ENCODE measurements at regions not wholly inside any gene's neighbourhood (a gene's known extent, or its start where the extent isn't known, plus 50 kb on each side); places are given as distances from the start of the nearest gene placed in this dataset.

GRCh38 chr2:125566422-125566821, 1089.5 kb upstream of the GYPC start:
- TF ChIP-seq EZH2 (IDR thresholded peaks at IDR 0.05; ENCODE audit: low read length, missing control alignments) (no peak), CTCF (conservative IDR thresholded peaks at IDR 0.05 in 1 of 2, IDR thresholded peaks at IDR 0.05 in 1 of 2; ENCODE audit: low read depth in 1 of 2, low read length in 2 of 2) (no peak)

All from fibroblast of lung (primary cell).